AG10803 (cell line): ENCODE measurements at regions not wholly inside any gene's neighbourhood (a gene's known extent, or its start where the extent isn't known, plus 50 kb on each side); places are given as distances from the start of the nearest gene placed in this dataset.

Source experiments
- DNase-seq: peaks from one replicate; pipeline ENCODE4 v3.0.0; 2010; ENCODE audit warnings: low read depth
- H3K4me3 ChIP-seq: 2 replicates; pipeline ENCODE4 v1.5.1; 2011; ENCODE audit warnings: mild to moderate bottlenecking, low read length, control low read depth
- CTCF ChIP-seq: conservative IDR thresholded peaks from 2 replicates; pipeline ENCODE4 v1.5.1; 2011; ENCODE audit warnings: mild to moderate bottlenecking, low read length, control low read depth, inconsistent platforms

DNA sequence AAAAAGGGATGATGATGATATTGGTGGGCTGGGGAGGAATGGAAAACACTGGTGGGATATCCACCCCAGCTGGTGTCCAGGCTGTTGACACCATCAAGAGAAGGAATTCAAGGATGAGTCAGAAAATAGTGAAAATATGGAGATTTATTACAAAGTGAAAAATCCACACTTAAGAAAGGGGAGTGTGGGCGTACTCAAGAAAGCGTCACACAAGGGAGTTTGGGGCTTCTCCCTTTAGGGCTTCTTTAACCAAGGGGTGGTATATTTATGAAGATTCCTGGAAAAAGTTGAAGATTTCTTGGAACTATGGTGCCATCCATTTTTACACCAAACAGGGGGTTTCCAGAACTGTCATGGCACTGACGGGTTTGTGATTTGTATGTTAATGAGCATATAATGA, 63.1 kb upstream of the ARID2 start:
- peak; percentile 7 for DNase-seq
- no peak for TF ChIP-seq CTCF
- no peak overlapping the region for H3K4me3 ChIP-seq

DNA sequence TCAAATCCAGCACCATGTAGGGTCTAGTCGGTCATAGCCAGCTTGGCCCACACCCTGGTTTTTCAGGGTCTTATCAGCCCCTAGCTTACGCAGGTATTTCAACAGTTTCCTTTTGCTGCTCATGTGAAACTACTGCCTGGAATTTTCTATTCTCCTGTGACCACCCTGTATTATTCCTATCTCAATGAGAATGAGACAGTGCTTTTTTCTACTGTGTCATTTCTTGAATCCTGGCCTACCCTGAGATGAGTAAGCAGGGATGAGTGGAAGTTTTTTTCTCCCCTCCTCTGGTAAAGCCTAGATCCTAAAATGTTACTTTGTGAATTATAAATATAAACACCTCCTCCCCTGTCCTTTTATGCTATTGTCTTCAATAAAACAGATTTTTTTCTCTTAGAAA, 62.7 kb upstream of the ARID2 start:
- no peak for DNase-seq
- H3K4me3 ChIP-seq, result no peak overlapping the region
- no peak for TF ChIP-seq CTCF

DNA sequence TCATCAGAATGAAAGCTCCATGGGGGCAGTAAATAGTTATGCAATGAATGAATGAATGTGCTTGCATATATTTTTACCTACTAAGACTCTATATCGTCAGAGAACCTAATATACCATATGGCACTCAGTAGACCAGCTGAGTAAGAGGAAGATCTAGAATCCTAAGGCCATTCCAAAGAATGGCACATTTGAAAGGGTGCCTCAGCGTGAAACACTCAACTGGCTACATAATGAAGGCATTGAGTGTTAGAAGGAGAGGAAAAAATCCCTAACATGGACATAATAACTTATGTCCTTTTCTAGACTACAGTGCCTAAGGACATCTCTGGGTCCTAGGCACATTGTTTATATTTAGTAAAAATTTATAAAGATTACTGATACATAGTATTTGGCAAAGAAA, 61.7 kb upstream of the ARID2 start:
- TF ChIP-seq CTCF, result no peak
- DNase-seq, result no peak
- H3K4me3 ChIP-seq, result no peak overlapping the region

GRCh38 chr12:45668641-45669040, 60.9 kb upstream of the ARID2 start:
- no peak overlapping the region for H3K4me3 ChIP-seq
- no peak for DNase-seq
- TF ChIP-seq CTCF, result no peak

DNA sequence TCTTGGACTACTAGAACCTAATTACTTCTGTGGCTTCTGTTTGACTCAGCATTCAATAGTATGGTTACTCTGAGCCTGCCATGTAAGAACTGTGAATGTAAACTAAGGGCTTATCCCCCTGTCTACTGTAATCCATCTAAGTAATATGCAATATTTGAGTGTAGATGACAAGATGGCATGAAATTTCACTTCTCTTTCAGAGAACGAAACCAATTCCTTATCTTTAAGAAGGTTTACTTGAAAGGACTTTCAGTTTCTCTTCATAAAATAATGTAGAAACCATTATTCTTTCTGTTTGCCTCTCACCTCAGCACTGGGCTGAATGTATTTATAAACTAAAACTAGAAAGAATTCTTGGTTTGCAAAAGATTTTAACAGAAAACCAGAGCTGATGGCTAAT, 60.4 kb upstream of the ARID2 start:
- no peak for DNase-seq
- H3K4me3 ChIP-seq, result no peak overlapping the region
- no peak for TF ChIP-seq CTCF

DNA sequence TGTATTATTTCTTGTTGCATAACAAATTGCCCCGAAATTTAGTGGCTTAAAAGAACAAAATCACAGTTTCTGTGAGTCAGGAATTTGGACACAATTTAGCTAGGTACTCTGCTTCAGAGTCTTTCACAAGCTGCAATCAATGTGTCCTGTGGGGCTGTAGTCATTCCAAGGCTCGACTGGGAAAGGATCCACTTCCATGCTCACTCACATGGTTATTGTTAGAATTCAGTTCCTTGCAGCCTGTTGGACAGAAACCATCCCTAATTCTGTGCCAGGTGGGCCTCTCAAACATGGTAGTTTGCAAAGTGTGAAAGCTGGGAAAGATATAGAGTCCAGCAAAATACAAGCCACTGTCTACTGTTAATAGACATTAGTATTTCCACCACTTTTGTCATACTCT, 59.7 kb upstream of the ARID2 start:
- DNase-seq, result peak; percentile 38
- no peak for TF ChIP-seq CTCF

GRCh38 chr12:45670346-45671065, 59.0 kb upstream of the ARID2 start:
- H3K4me3 ChIP-seq, result no peak overlapping the region
- DNase-seq, result peak; percentile 39
- no peak for TF ChIP-seq CTCF

More for the DNA sequence above, 59.7 kb upstream of the ARID2 start:
- H3K4me3 ChIP-seq, result no peak overlapping the region
